Fibroblast of upper back skin (primary cell): ENCODE measurements at regions not wholly inside any gene's neighbourhood (a gene's known extent, or its start where the extent isn't known, plus 50 kb on each side); places are given as distances from the start of the nearest gene placed in this dataset.

Experiments
- DNase-seq: peaks from one replicate; pipeline ENCODE4 v3.0.0-alpha.2; 2013

DNA sequence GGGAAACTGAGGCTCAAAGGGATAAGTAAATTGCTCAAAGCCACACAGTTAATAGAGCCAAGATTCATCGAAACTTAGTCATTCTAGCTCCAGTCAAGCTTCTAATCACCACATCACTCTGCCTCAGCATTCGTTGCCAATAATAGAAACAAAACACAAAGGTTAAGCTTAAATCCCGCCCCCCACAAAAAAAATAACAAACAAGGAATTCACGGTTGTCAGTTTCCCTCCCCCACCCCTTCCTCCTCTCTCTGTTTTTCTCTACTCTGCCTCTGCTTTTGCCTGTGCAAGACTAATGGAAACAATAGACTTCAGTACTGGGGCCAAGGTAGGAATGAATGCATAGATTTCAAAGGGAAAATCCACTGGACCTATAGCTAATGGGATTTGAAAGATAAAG is 70.7 kb upstream of the ZNF644 start:
- no peak for DNase-seq

GRCh38 chr1:91091812-91092211 is 70.0 kb upstream of the ZNF644 start:
- no peak for DNase-seq

GRCh38 chr1:91080650-91081049 is 58.8 kb upstream of the ZNF644 start:
- peak; percentile 4 for DNase-seq

DNA sequence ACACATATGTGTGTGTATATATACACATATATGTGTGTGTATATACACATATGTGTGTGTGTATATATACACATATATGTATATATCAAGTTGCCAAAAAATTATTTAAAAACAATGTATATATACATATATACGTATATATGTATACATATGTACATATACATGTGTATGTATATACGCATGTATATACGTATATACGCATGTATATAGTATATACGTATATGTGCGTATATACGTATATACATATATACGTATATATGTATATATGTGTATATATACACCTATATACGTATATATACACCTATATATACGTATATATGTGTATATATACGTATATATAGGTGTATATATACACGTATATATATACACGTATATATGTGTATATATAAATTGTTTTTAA is 57.0 kb upstream of the ZNF644 start:
- no peak for DNase-seq

DNA sequence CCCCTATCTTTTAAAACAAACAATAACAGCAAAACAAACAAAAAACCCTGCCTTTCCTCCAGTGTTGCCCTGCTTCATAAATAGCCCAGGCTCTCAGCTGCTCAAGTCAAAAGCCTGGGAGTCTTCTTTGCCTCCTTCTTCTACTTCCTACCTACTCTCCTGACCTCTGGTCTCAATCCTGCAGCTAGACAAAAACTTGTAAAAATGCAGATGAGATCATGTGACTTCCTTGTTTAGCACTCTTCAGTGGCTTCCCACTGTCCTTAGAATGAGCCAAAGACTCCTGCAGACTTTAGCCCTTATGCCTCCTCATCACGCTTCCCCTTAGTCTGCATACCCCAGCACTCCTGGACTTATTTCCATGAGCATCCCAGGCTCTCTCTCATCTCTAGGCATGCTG is 55.0 kb upstream of the ZNF644 start:
- DNase-seq, result no peak

DNA sequence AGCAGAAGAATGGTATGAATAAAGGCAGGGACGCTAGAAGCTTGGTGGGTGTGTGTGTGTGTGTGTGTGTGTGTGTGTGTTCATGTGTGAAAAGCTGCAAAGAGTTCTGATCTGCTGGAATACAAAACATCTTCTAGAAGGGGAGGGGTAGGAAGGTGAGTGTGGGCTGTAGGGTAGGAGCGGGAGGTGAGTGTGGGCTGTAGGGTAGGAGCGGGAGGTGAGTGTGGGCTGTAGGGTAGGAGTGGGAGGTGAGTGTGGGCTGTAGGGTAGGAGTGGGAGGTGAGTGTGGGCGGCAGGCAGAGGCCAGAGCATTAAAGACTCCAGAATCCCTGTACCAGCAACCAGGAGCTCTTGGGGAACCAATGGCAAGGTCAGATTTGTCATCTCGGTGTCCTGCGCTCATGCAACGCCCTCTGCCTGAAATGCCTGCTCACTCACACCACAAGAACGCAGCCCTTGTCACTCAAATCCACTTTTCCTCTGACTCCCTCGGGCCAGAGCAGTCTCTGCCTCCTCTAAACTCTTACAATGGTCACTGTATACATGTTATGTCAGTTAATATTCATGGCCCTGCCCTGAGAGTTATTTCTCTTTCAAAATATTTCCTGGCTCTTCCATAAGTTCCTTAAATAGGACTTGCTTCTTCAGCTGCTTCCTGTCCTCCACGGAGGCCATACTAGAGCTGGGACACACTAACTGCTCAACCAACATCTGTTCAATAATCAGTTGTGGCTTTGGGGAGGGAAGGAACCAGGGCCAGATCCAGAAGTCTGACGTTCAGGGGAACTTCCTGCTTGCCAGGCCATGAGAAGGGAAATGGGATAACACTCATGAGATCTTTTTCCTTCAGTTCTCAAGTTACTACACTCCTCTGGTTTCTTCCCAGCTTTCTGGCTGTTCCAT is 53.6 kb upstream of the ZNF644 start:
- DNase-seq, result no peak

GRCh38 chr1:91073299-91073698 is 51.5 kb upstream of the ZNF644 start:
- no peak for DNase-seq

GRCh38 chr1:91071838-91072237 is 50.0 kb upstream of the ZNF644 start:
- DNase-seq, result no peak
